ENCODE measurements at regions not wholly inside any gene's neighbourhood (a gene's known extent, or its start where the extent isn't known, plus 50 kb on each side); places are given as distances from the start of the nearest gene placed in this dataset.
A peak's percentile ranks its signal among the peaks of the same experiment; 100 is the strongest.

GRCh38 chr3:132180337-132180791 lies 136.8 kb upstream of the ACP3 start:
- TF ChIP-seq CTCF (conservative IDR thresholded peaks at IDR 0.05; ENCODE audit: low read depth, low read length): peak; percentile 56
- H3K4me3 ChIP-seq (ENCODE audit: low read length): no peak overlapping the region
- DNase-seq (ENCODE audit: low read depth): peak; percentile 28

- no peak for TF ChIP-seq CTCF (conservative IDR thresholded peaks at IDR 0.05; ENCODE audit: low read depth, low read length)
- no peak overlapping the region for H3K4me3 ChIP-seq (ENCODE audit: low read length)
- DNase-seq (ENCODE audit: low read depth): no peak
Observed at GRCh38 chr3:132183811-132184210, 133.4 kb upstream of the ACP3 start.

GRCh38 chr3:132187746-132188145 lies 129.5 kb upstream of the ACP3 start:
- DNase-seq (ENCODE audit: low read depth): no peak
- no peak overlapping the region for H3K4me3 ChIP-seq (ENCODE audit: low read length)
- TF ChIP-seq CTCF (conservative IDR thresholded peaks at IDR 0.05; ENCODE audit: low read depth, low read length): no peak

GRCh38 chr3:132189601-132190000 lies 127.6 kb upstream of the ACP3 start:
- H3K4me3 ChIP-seq (ENCODE audit: low read length): no peak overlapping the region
- TF ChIP-seq CTCF (conservative IDR thresholded peaks at IDR 0.05; ENCODE audit: low read depth, low read length): no peak
- DNase-seq (ENCODE audit: low read depth): no peak

- no peak for TF ChIP-seq CTCF (conservative IDR thresholded peaks at IDR 0.05; ENCODE audit: low read depth, low read length)
- no peak overlapping the region for H3K4me3 ChIP-seq (ENCODE audit: low read length)
- no peak for DNase-seq (ENCODE audit: low read depth)
Observed at GRCh38 chr3:132196113-132196512, 121.1 kb upstream of the ACP3 start.

GRCh38 chr3:132198516-132198915 lies 118.7 kb upstream of the ACP3 start:
- DNase-seq (ENCODE audit: low read depth): no peak
- no peak for TF ChIP-seq CTCF (conservative IDR thresholded peaks at IDR 0.05; ENCODE audit: low read depth, low read length)
- no peak overlapping the region for H3K4me3 ChIP-seq (ENCODE audit: low read length)

- DNase-seq (ENCODE audit: low read depth): no peak
- no peak overlapping the region for H3K4me3 ChIP-seq (ENCODE audit: low read length)
- no peak for TF ChIP-seq CTCF (conservative IDR thresholded peaks at IDR 0.05; ENCODE audit: low read depth, low read length)
Observed at GRCh38 chr3:132199451-132199850, 117.8 kb upstream of the ACP3 start.

Data from retinal pigment epithelial cell (primary cell).